Ureter (tissue), 1 donor: ENCODE measurements at regions not wholly inside any gene's neighbourhood (a gene's known extent, or its start where the extent isn't known, plus 50 kb on each side); places are given as distances from the start of the nearest gene placed in this dataset.

Experiments used
- DNase-seq: peaks from one replicate; pipeline ENCODE4 v3.0.0-alpha.2; 2020; ENCODE audit warnings: low spot score
- donor health status: DM: yes; HTN: yes; CAD: no.

GRCh38 chr3:6510713-6511112 is 350.2 kb upstream of the GRM7 start:
- DNase-seq = no peak

- no peak for DNase-seq
Observed at GRCh38 chr3:6512172-6512800, 348.6 kb upstream of the GRM7 start.

- DNase-seq = no peak
Observed at GRCh38 chr3:6516143-6516542, 344.8 kb upstream of the GRM7 start.

GRCh38 chr3:6516694-6517093 is 344.2 kb upstream of the GRM7 start:
- DNase-seq = no peak

GRCh38 chr3:6518709-6519345 is 342.1 kb upstream of the GRM7 start:
- no peak for DNase-seq

- no peak for DNase-seq
Observed at GRCh38 chr3:6521369-6522113, 339.4 kb upstream of the GRM7 start.

GRCh38 chr3:6522191-6522590 is 338.7 kb upstream of the GRM7 start:
- no peak for DNase-seq

- DNase-seq = no peak
Observed at GRCh38 chr3:6523043-6523442, 337.9 kb upstream of the GRM7 start.

GRCh38 chr3:6524479-6524878 is 336.4 kb upstream of the GRM7 start:
- DNase-seq = no peak

GRCh38 chr3:6526321-6526720 is 334.6 kb upstream of the GRM7 start:
- no peak for DNase-seq

GRCh38 chr3:6526861-6527260 is 334.1 kb upstream of the GRM7 start:
- no peak for DNase-seq

- no peak for DNase-seq
Observed at GRCh38 chr3:6528951-6529350, 332.0 kb upstream of the GRM7 start.

- no peak for DNase-seq
Observed at GRCh38 chr3:6531153-6531552, 329.8 kb upstream of the GRM7 start.

- DNase-seq = no peak
Observed at GRCh38 chr3:6532101-6532500, 328.8 kb upstream of the GRM7 start.

GRCh38 chr3:6540981-6541380 is 319.9 kb upstream of the GRM7 start:
- no peak for DNase-seq

GRCh38 chr3:6542795-6543194 is 318.1 kb upstream of the GRM7 start:
- DNase-seq = no peak

GRCh38 chr3:6549296-6549695 is 311.6 kb upstream of the GRM7 start:
- no peak for DNase-seq

GRCh38 chr3:6551165-6551564 is 309.8 kb upstream of the GRM7 start:
- DNase-seq = no peak

GRCh38 chr3:6560259-6560658 is 300.7 kb upstream of the GRM7 start:
- no peak for DNase-seq

GRCh38 chr3:6567241-6567640 is 293.7 kb upstream of the GRM7 start:
- DNase-seq = no peak

- no peak for DNase-seq
Observed at GRCh38 chr3:6568999-6569493, 291.9 kb upstream of the GRM7 start.

GRCh38 chr3:6571448-6571847 is 289.5 kb upstream of the GRM7 start:
- DNase-seq = no peak

GRCh38 chr3:6577584-6577983 is 283.3 kb upstream of the GRM7 start:
- no peak for DNase-seq
